HCT116 (cell line): ENCODE measurements at regions not wholly inside any gene's neighbourhood (a gene's known extent, or its start where the extent isn't known, plus 50 kb on each side); places are given as distances from the start of the nearest gene placed in this dataset.

ENCODE experiments used
- ATAC-seq: fragments of 200-7000 bp; cut with Tn5 transposase; 2 replicates; pipeline ENCODE4 v1.9.1; 2020; ENCODE audit warnings: mild to moderate bottlenecking, moderate library complexity
- BruUV-seq: library from RNA; stranded (reverse); fragments of 400-500 nt; replicated peaks from 2 replicates; lab custom pipeline; 2021; lab: Mats Ljungman, UMichigan
- CTCF ChIA-PET: fragments of 300-600 bp; sonication (Branson Sonifier 250); formaldehyde crosslinking; loops from one replicate; lab custom pipeline; 2021; ENCODE audit warnings: antibody characterized with exemption; lab: Charles Lee
- POLR2A ChIA-PET: fragments of 300-600, 350-600 bp; sonication (Branson Sonifier 250); formaldehyde crosslinking; loops from one replicate; lab custom pipeline; 2021; ENCODE audit warnings: antibody characterized with exemption; lab: Charles Lee
- RAD21 ChIA-PET, 2 experiments: fragments of 300-600 bp; sonication (Branson Sonifier 250); formaldehyde crosslinking; loops; one replicate each; lab custom pipeline; 2023; ENCODE audit warnings: low total read pairs in 2 of 2; ENCODE audit not compliant: uncharacterized antibody in 2 of 2, unreplicated experiment in 2 of 2, low non-redundant PET in 1 of 2; lab: Charles Lee
- DNase-seq: peaks from one replicate; pipeline ENCODE4 v3.0.0-alpha.2; 2010; ENCODE audit warnings: low read depth, low spot score
- H2AFZ ChIP-seq: fragments of 200-600 bp; shearing (Covaris generic), sonication (generic); 2 replicates; pipeline ENCODE4 v1.6.1; 2017; ENCODE audit warnings: low read depth, mixed run types, mixed read lengths, antibody characterized with exemption, low read length; ENCODE audit not compliant: poor library complexity, severe bottlenecking
- H3K27ac ChIP-seq: 2 replicates; pipeline ENCODE4 v1.5.1; 2012; ENCODE audit warnings: low read depth, low read length
- H3K27me3 ChIP-seq: fragments of 200-600 bp; sonication (generic); 2 replicates; pipeline ENCODE4 v1.6.1; 2016; ENCODE audit warnings: mixed run types, low read length, mixed read lengths; ENCODE audit not compliant: insufficient read depth
- H3K36me3 ChIP-seq, 2 experiments: fragments of 200-500 bp in 1 of 2; fragments of 200-600 bp in 1 of 2; sonication (Bioruptor generic) in 1 of 2; sonication (generic) in 1 of 2; 2 replicates each; pipeline versions ENCODE4 v1.5.1 to v1.6.1; 2014 to 2016; ENCODE audit warnings: low read length in 2 of 2, inconsistent platforms in 1 of 2, mixed read lengths in 1 of 2, mixed run types in 1 of 2; ENCODE audit not compliant: insufficient read depth in 2 of 2, control insufficient read depth in 1 of 2
- H3K4me1 ChIP-seq, 2 experiments: fragments of 200-600 bp in 1 of 2; sonication (generic) in 1 of 2; 2 replicates each; pipeline versions ENCODE4 v1.5.1 to v1.6.1; 2012 to 2017; ENCODE audit warnings: low read length in 2 of 2, inconsistent platforms in 1 of 2, mild to moderate bottlenecking in 1 of 2, mixed read lengths in 1 of 2, mixed run types in 1 of 2, moderate library complexity in 1 of 2; ENCODE audit not compliant: insufficient read depth in 2 of 2, control insufficient read depth in 1 of 2
- H3K4me2 ChIP-seq: fragments of 200-600 bp; sonication (generic); 2 replicates; pipeline ENCODE4 v1.6.1; 2017; ENCODE audit warnings: mixed run types, low read length, mixed read lengths
- H3K4me3 ChIP-seq, 2 experiments: fragments of 200-600 bp in 1 of 2; sonication (generic) in 1 of 2; replicated peaks in 1 of 2; 2 replicates each; pipeline ENCODE4 v1.5.1; 2011 to 2016; ENCODE audit warnings: low read length in 2 of 2, control low read depth in 1 of 2, low read depth in 1 of 2, mild to moderate bottlenecking in 1 of 2, mixed read lengths in 1 of 2, mixed run types in 1 of 2
- H3K79me2 ChIP-seq: fragments of 200-600 bp; sonication (generic); 2 replicates; pipeline ENCODE4 v1.6.1; 2017; ENCODE audit warnings: mild to moderate bottlenecking, mixed run types, low read length, moderate library complexity, mixed read lengths; ENCODE audit not compliant: insufficient read depth
- H3K9ac ChIP-seq: fragments of 200-600 bp; sonication (generic); 2 replicates; pipeline ENCODE4 v1.6.1; 2016; ENCODE audit warnings: low read length, mixed read lengths
- H3K9me2 ChIP-seq: fragments of 200-600 bp; sonication (generic), shearing (Covaris generic); 2 replicates; pipeline ENCODE4 v1.6.1; 2017; ENCODE audit warnings: mixed run types, mild to moderate bottlenecking, moderate library complexity; ENCODE audit not compliant: insufficient read depth
- H3K9me3 ChIP-seq, 2 experiments: fragments of 200-500 bp in 1 of 2; fragments of 200-600 bp in 1 of 2; sonication (Bioruptor generic) in 1 of 2; sonication (generic) in 1 of 2; 2 replicates each; pipeline ENCODE4 v1.6.1; 2014 to 2017; ENCODE audit warnings: low read length in 2 of 2, mixed read lengths in 2 of 2, inconsistent platforms in 1 of 2, low read depth in 1 of 2, mild to moderate bottlenecking in 1 of 2, mixed run types in 1 of 2, moderate library complexity in 1 of 2; ENCODE audit not compliant: control insufficient read depth in 1 of 2, insufficient read depth in 1 of 2
- H4K20me1 ChIP-seq: fragments of 200-600 bp; sonication (generic), shearing (Covaris generic); 2 replicates; pipeline ENCODE4 v1.6.1; 2017; ENCODE audit warnings: mixed run types, mild to moderate bottlenecking, moderate library complexity; ENCODE audit not compliant: insufficient read depth
- ATF3 ChIP-seq: IDR thresholded peaks from 2 replicates; pipeline ENCODE4 v1.6.1; 2012
- CEBPB ChIP-seq: IDR thresholded peaks from 2 replicates; pipeline ENCODE4 v1.6.1; 2012; ENCODE audit warnings: low read depth
- EGR1 ChIP-seq: IDR thresholded peaks from 2 replicates; pipeline ENCODE4 v1.6.1; 2012; ENCODE audit warnings: low read depth
- ELF1 ChIP-seq: IDR thresholded peaks from 2 replicates; pipeline ENCODE4 v1.6.1; 2012; ENCODE audit warnings: low read depth, borderline replicate concordance
- EZH2 ChIP-seq: fragments of 200-600 bp; sonication (generic); IDR thresholded peaks from 2 replicates; pipeline ENCODE4 v1.6.1; 2017; ENCODE audit warnings: antibody characterized with exemption, mixed run types
- EZH2phosphoT487 ChIP-seq: fragments of 200-600 bp; IDR thresholded peaks from 2 replicates; pipeline ENCODE4 v1.6.1; 2018; ENCODE audit warnings: antibody characterized with exemption, borderline replicate concordance
- JUND ChIP-seq: IDR thresholded peaks from 2 replicates; pipeline ENCODE4 v1.6.1; 2012
- POLR2A ChIP-seq: IDR thresholded peaks from 2 replicates; pipeline ENCODE4 v1.7.0; 2011; ENCODE audit warnings: borderline replicate concordance; ENCODE audit not compliant: insufficient read depth, insufficient read length; ENCODE audit errors: extremely low read depth
- POLR2AphosphoS5 ChIP-seq: IDR thresholded peaks from 2 replicates; pipeline ENCODE4 v1.6.1; 2011; ENCODE audit warnings: mild to moderate bottlenecking, low read depth, low read length, moderate library complexity
- RAD21 ChIP-seq: IDR thresholded peaks from 2 replicates; pipeline ENCODE4 v1.6.1; 2012; ENCODE audit warnings: low read depth, mild to moderate bottlenecking
- SP1 ChIP-seq: IDR thresholded peaks from 2 replicates; pipeline ENCODE4 v1.6.1; 2012; ENCODE audit warnings: low read depth
- SRF ChIP-seq: IDR thresholded peaks from 2 replicates; pipeline ENCODE4 v1.6.1; 2012; ENCODE audit warnings: low read depth
- YY1 ChIP-seq: IDR thresholded peaks from 2 replicates; pipeline ENCODE4 v1.6.1; 2011; ENCODE audit warnings: low read length, low read depth, moderate library complexity, mild to moderate bottlenecking; ENCODE audit not compliant: insufficient replicate concordance; ENCODE audit errors: extremely low read depth
- ZBTB33 ChIP-seq: IDR thresholded peaks from 2 replicates; pipeline ENCODE4 v1.6.1; 2011; ENCODE audit warnings: mild to moderate bottlenecking, low read length, moderate library complexity; ENCODE audit not compliant: insufficient replicate concordance; ENCODE audit errors: extremely low read depth
- ZFX ChIP-seq: fragments of 450-650 bp; IDR thresholded peaks from 2 replicates; pipeline ENCODE4 v1.6.1; 2017
- intact Hi-C: fragments of 100-400 bp; cut with micrococcal nuclease; formaldehyde crosslinking; loops from 2 replicates; pipeline ENCODE4 v1.10.0; 2022

- Histone ChIP-seq H3K9me2 (no peaks in the 10 kb centered on the region), H3K27ac (no peak overlapping the region), H2AFZ (no peak overlapping the region), H3K9ac (no peak overlapping the region), H3K79me2 (no peaks in the 10 kb centered on the region), H4K20me1 (no peaks in the 10 kb centered on the region), H3K4me2 (no peak overlapping the region), H3K4me3 (no peak overlapping the region), H3K27me3 (no peaks in the 10 kb centered on the region), H3K9me3 (no peaks in the 10 kb centered on the region), H3K36me3 (no peaks in the 10 kb centered on the region), H3K4me1 (no peaks in the 10 kb centered on the region)
- CTCF ChIA-PET, result no interaction called here
- no TSS peak for BruUV-seq
- no peak for TF ChIP-seq SRF
- TF ChIP-seq EGR1, result no peak
- TF ChIP-seq JUND, result no peak
- TF ChIP-seq ELF1, result no peak
- no peak for TF ChIP-seq YY1
- TF ChIP-seq RAD21, result no peak
- no peak for TF ChIP-seq EZH2phosphoT487
- no peak for TF ChIP-seq CEBPB
- TF ChIP-seq ATF3, result no peak
- TF ChIP-seq SP1, result no peak
- TF ChIP-seq EZH2, result no peak
- no peak for TF ChIP-seq POLR2AphosphoS5
- TF ChIP-seq POLR2A, result no peak
- TF ChIP-seq ZBTB33, result no peak
- no peak for TF ChIP-seq ZFX
- intact Hi-C loops, result no loop called here
- RAD21 ChIA-PET, result no interaction called here
- ATAC-seq (no peak), DNase-seq (no peak)
- POLR2A ChIA-PET, result no interaction called here
These were observed 84.0 kb downstream of the PABPC4L start for GRCh38 chr4:134117392-134118183.
